OCI-LY1 (cell line): ENCODE measurements at regions not wholly inside any gene's neighbourhood (a gene's known extent, or its start where the extent isn't known, plus 50 kb on each side); places are given as distances from the start of the nearest gene placed in this dataset.

Experiments used
- CTCF ChIP-seq: fragments of 200-600 bp; sonication (generic), shearing (Covaris generic); IDR thresholded peaks from 2 replicates; pipeline ENCODE4 v1.5.1; 2017; ENCODE audit warnings: mild to moderate bottlenecking, antibody characterized with exemption, low read length, moderate library complexity, mixed read lengths
- EZH2 ChIP-seq: fragments of 200-600 bp; sonication (generic), shearing (Covaris generic); IDR thresholded peaks from 2 replicates; pipeline ENCODE4 v1.8.0; 2017; ENCODE audit warnings: borderline replicate concordance, mixed run types, mild to moderate bottlenecking, antibody characterized with exemption, low read length, moderate library complexity, mixed read lengths

GRCh38 chr4:188911199-188911598 lies 772.0 kb downstream of the TRIML1 start:
- no peak for TF ChIP-seq CTCF
- no peak for TF ChIP-seq EZH2
